ENCODE measurements at regions not wholly inside any gene's neighbourhood (a gene's known extent, or its start where the extent isn't known, plus 50 kb on each side); places are given as distances from the start of the nearest gene placed in this dataset.

DNA sequence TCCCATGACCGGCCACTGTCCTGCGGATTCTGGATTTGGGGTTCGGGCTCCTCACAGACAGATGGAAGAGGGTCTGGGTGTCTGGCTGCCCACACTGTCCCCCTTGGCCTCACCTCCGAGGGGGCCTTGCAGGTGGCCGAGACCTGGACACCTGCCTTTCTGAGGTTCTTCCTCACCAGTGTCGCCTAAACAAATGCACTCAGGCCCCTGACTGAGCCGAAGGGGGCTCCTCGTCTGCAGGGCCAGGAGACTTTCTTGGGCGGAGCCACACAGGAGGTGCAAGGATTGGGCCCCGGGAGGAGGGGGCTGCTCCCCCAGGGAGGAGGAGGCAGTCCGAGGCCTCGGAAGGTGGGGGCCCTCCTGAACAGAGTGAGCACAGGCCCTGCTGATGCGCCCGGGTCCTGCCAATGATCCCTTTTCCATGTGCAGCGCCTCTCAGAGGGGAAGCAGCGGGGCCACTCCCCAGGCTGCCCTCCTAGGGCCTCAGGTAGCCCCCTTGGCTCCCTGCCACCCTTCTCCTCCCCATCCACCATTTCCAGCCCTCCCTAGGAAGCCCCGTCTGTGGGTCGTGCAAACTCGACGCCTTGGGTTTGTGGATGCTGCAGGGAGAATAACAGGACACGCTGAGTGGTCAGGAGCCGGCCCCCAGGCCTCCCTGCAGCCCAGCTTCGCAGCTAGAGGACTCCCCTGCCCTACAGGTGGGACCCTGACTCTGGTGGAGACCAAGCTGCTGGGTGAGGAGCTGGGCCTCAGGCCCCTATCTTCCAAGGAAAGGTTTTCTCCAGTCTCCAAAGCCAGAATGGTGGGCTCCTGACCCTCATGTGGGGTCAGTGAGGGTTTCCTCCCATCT, 63.4 kb upstream of the ZNF469 start:
- no peak for DNase-seq
- H3K27ac ChIP-seq: no peak overlapping the region
- ATAC-seq: no peak
- TF ChIP-seq, protein P1, sequence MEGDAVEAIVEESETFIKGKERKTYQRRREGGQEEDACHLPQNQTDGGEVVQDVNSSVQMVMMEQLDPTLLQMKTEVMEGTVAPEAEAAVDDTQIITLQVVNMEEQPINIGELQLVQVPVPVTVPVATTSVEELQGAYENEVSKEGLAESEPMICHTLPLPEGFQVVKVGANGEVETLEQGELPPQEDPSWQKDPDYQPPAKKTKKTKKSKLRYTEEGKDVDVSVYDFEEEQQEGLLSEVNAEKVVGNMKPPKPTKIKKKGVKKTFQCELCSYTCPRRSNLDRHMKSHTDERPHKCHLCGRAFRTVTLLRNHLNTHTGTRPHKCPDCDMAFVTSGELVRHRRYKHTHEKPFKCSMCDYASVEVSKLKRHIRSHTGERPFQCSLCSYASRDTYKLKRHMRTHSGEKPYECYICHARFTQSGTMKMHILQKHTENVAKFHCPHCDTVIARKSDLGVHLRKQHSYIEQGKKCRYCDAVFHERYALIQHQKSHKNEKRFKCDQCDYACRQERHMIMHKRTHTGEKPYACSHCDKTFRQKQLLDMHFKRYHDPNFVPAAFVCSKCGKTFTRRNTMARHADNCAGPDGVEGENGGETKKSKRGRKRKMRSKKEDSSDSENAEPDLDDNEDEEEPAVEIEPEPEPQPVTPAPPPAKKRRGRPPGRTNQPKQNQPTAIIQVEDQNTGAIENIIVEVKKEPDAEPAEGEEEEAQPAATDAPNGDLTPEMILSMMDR (IDR thresholded peaks at IDR 0.05 in 4 of 5, conservative IDR thresholded peaks at IDR 0.05 in 1 of 5): no peak
- no peak for TF ChIP-seq POLR2A (IDR thresholded peaks at IDR 0.05)
- in situ Hi-C loops (cut with MboI; ENCODE audit: low sequenced_read_pairs in 4 of 4): no loop called here
- H3K27me3 ChIP-seq: peaks cover 0 to 5% (median 0%) of the 10 kb centered on the region in 3 donors
- intact Hi-C loops (cut with DNase I; ENCODE audit: low total_unique reads): no loop called here
- H3K4me1 ChIP-seq: no peaks in the 10 kb centered on the region
- H3K36me3 ChIP-seq: no peaks in the 10 kb centered on the region
- H3K9me3 ChIP-seq: no peaks in the 10 kb centered on the region
- no peak overlapping the region for H3K4me3 ChIP-seq

DNA sequence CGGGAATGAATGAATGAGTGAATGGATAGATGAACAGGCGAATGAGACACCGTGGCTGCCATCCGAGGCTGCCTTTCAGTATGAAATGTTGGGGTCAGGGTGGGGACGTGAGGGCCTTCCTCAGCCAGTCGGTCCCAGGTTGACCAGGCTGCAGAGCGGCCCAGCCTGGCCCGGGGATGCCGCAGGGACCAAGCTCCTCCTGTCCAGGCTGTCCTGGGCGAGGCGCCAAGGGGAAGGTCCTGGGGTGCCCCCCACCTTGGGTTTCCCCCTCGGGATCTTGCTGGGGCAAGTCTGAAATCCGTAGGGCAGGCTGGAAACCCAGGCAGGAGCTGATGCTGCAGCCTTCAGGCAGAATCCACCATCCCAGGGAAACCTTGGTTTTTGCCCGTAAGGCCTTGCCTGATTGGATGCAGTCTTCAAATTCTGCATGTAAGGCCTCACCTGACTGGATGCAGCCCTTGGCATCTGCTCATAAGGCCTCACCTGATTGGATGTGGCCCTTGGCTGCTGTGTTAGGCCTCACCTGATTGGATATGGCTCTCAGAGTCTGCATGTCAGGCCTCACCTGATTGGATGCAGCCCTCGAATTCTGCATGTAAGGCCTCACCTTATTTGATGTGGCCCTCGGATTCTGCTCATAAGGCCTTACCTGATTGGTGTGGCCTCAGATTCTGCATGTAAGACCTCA, 61.7 kb upstream of the ZNF469 start:
- Histone ChIP-seq H3K4me1 (no peaks in the 10 kb centered on the region), H3K4me3 (no peak overlapping the region), H3K9me3 (no peaks in the 10 kb centered on the region), H3K27me3 (peaks cover 0 to 5% (median 0%) of the 10 kb centered on the region in 3 donors), H3K27ac (no peak overlapping the region), H3K36me3 (no peaks in the 10 kb centered on the region)
- TF ChIP-seq, protein P1 (IDR thresholded peaks at IDR 0.05 in 4 of 5, conservative IDR thresholded peaks at IDR 0.05 in 1 of 5): no peak
- intact Hi-C loops (cut with DNase I; ENCODE audit: low total_unique reads) (no loop called here), in situ Hi-C loops (cut with MboI; ENCODE audit: low sequenced_read_pairs in 4 of 4) (no loop called here)
- DNase-seq: no peak
- ATAC-seq: no peak

DNA sequence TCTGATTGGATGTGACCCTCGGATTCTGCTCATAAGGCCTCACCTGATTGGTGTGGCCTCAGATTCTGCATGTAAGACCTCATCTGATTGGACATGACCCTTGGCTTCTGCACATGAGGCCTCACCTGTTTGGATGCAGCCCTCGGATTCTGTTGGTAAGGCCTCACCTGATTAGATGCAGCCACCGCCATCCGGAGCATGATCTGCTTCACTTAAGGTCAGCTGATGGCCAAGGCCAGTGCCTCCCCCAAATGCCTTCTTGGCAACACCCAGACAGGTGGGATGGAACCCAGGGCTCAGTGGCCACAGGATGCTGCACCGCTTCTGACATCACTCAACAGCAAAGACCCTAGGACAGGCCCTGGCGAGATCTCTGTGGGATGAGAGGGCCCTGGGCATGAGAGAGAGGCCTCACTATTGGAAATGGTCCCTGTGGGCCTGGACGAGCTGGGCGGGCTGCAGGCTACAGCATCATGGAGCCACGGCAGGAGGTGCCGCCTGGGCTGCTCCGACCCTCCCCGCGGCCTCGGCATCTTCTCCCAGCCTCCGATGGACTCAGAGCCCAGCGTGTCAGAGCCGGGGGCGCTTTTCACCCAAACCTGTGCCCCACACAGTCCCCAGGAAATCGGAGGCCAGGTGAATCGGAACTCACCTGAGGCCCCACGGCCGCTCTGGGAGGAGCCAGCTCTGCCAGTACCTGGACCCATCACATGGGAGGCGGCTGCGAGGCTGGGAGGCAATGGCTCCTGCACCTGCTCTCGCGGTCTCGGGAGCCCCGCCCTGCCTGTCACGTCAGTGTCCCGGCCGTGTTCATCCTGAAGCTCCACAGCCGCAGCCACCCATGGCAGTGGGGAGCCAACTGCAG, 60.9 kb upstream of the ZNF469 start:
- in situ Hi-C loops (cut with MboI; ENCODE audit: low sequenced_read_pairs in 4 of 4): no loop called here
- TF ChIP-seq POLR2A (IDR thresholded peaks at IDR 0.05): no peak
- TF ChIP-seq, protein P1 (IDR thresholded peaks at IDR 0.05 in 4 of 5, conservative IDR thresholded peaks at IDR 0.05 in 1 of 5): no peak
- Histone ChIP-seq H3K4me3 (no peak overlapping the region), H3K4me1 (no peaks in the 10 kb centered on the region), H3K27me3 (peaks cover 0 to 5% (median 0%) of the 10 kb centered on the region in 3 donors), H3K36me3 (no peaks in the 10 kb centered on the region), H3K27ac (no peak overlapping the region), H3K9me3 (no peaks in the 10 kb centered on the region)
- no peak for ATAC-seq
- intact Hi-C loops (cut with DNase I; ENCODE audit: low total_unique reads): no loop called here
- DNase-seq: no peak

- in situ Hi-C loops (cut with MboI; ENCODE audit: low sequenced_read_pairs in 4 of 4): no loop called here
- Histone ChIP-seq H3K27ac (no peak overlapping the region), H3K4me1 (no peaks in the 10 kb centered on the region), H3K4me3 (no peak overlapping the region), H3K9me3 (no peaks in the 10 kb centered on the region), H3K36me3 (no peaks in the 10 kb centered on the region), H3K27me3 (peaks cover 0 to 5% (median 0%) of the 10 kb centered on the region in 3 donors)
- TF ChIP-seq, protein P1 (IDR thresholded peaks at IDR 0.05 in 4 of 5, conservative IDR thresholded peaks at IDR 0.05 in 1 of 5): no peak
- TF ChIP-seq POLR2A (IDR thresholded peaks at IDR 0.05): no peak
- intact Hi-C loops (cut with DNase I; ENCODE audit: low total_unique reads): no loop called here
- no peak for ATAC-seq
- no peak for DNase-seq
Measured at GRCh38 chr16:88322500-88322970, 60.2 kb upstream of the ZNF469 start.

Data from gastrocnemius medialis (tissue), 4 donors.